ENCODE measurements at regions not wholly inside any gene's neighbourhood (a gene's known extent, or its start where the extent isn't known, plus 50 kb on each side); places are given as distances from the start of the nearest gene placed in this dataset.
"Not testable (repeated sequence)": the region's sequence is repeated elsewhere in the genome, so short reads cannot be mapped to it uniquely, and the experiment has no call there.

- DNase-seq, result no peak
These were observed 138.2 kb upstream of the NCOR2 start for GRCh38 chr12:124705545-124706138.

- no peak for DNase-seq
These were observed 137.2 kb upstream of the NCOR2 start for GRCh38 chr12:124704619-124705018.

- no peak for DNase-seq
These were observed 136.4 kb upstream of the NCOR2 start for GRCh38 chr12:124703856-124704255.

GRCh38 chr12:124702736-124703135 is 135.3 kb upstream of the NCOR2 start:
- DNase-seq, result no peak

- no peak for DNase-seq
These were observed 133.6 kb upstream of the NCOR2 start for GRCh38 chr12:124700810-124701592.

- DNase-seq, result no peak
These were observed 132.5 kb upstream of the NCOR2 start for GRCh38 chr12:124699909-124700308.

- DNase-seq, result no peak
These were observed 131.5 kb upstream of the NCOR2 start for GRCh38 chr12:124698998-124699305.

- DNase-seq, result no peak
These were observed 131.0 kb upstream of the NCOR2 start for GRCh38 chr12:124698211-124698997.

GRCh38 chr12:124697722-124698121 is 130.3 kb upstream of the NCOR2 start:
- DNase-seq, result not testable (repeated sequence)

GRCh38 chr12:124696693-124697476 is 129.5 kb upstream of the NCOR2 start:
- DNase-seq, result no peak

GRCh38 chr12:124695861-124696260 is 128.4 kb upstream of the NCOR2 start:
- DNase-seq, result no peak

GRCh38 chr12:124694846-124695497 is 127.6 kb upstream of the NCOR2 start:
- no peak for DNase-seq

- DNase-seq, result no peak
These were observed 126.8 kb upstream of the NCOR2 start for GRCh38 chr12:124694250-124694649.

GRCh38 chr12:124693111-124693723 is 125.8 kb upstream of the NCOR2 start:
- DNase-seq, result no peak

- DNase-seq, result no peak
These were observed 125.0 kb upstream of the NCOR2 start for GRCh38 chr12:124692443-124692842.

GRCh38 chr12:124691429-124691828 is 124.0 kb upstream of the NCOR2 start:
- DNase-seq, result no peak

- DNase-seq, result no peak
These were observed 122.2 kb upstream of the NCOR2 start for GRCh38 chr12:124689631-124690030.

- DNase-seq, result no peak
These were observed 121.1 kb upstream of the NCOR2 start for GRCh38 chr12:124688356-124688992.

- DNase-seq, result no peak
These were observed 120.5 kb upstream of the NCOR2 start for GRCh38 chr12:124687917-124688316.

- DNase-seq, result no peak
These were observed 119.9 kb upstream of the NCOR2 start for GRCh38 chr12:124687174-124687902.
